HG03039 (cell line): ENCODE measurements at regions not wholly inside any gene's neighbourhood (a gene's known extent, or its start where the extent isn't known, plus 50 kb on each side); places are given as distances from the start of the nearest gene placed in this dataset.
"Not testable (repeated sequence)": the region's sequence is repeated elsewhere in the genome, so short reads cannot be mapped to it uniquely, and the experiment has no call there.

Experiments
- ATAC-seq: cut with Tn5 transposase; IDR thresholded peaks from one replicate; pipeline ENCODE4 v1.9.1; 2021; ENCODE audit warnings: mild to moderate bottlenecking, moderate library complexity; ENCODE audit not compliant: unreplicated experiment

DNA sequence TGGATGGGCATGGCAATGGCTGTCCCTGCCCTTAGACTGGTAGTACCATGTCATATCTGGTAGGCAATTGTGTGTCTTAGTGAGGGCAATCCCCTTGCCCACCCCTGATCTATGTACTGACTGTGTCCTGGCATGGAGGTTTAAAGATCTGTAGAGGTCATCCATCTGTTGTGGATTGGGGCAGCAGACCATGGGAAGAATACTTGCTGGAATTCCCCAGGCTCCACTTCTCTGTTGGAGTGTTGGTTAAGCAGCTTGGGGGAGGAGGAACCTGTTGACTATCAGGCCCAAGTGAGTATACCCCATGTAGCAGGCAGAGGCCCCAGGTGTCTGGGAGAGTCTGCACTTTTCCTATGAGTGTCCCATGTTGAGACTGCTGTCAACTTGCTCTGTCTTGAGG is 246.7 kb upstream of the DIPK2B start:
- ATAC-seq = no peak

DNA sequence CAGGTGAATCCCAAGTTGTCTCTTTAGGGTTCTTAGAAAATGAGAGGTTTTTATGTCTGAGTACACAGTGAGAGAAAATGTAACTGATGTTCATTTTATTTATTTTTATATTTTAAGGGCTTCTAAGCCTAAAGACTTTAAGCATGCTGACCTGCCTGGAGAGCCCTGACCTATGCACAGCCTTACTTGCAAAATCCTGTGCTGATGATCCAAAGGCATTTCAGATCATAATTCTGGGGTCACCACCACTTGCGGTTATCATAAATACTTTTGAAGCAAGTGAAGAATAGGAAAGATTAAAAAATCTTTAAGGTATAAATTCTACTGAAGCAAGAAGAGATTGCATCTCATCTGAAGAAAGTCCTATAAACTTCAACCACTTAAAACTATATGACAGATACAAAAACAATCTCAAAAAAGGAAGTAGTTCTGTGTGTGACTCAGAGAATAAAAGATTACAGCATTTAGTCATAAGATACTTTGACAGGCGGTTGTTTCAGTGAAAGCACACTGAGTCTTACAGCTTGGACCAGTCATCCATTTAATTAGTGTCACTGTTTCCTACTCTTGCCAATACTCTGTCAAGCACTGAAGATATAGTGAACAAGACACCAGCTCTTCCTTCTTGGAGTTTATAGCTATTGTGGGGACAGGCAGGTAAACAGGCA is 245.2 kb upstream of the DIPK2B start:
- ATAC-seq = no peak

GRCh38 chrX:45437186-45437585 is 236.5 kb upstream of the DIPK2B start:
- ATAC-seq = no peak

- ATAC-seq = no peak
Observed at GRCh38 chrX:45435481-45435880, 234.8 kb upstream of the DIPK2B start.

DNA sequence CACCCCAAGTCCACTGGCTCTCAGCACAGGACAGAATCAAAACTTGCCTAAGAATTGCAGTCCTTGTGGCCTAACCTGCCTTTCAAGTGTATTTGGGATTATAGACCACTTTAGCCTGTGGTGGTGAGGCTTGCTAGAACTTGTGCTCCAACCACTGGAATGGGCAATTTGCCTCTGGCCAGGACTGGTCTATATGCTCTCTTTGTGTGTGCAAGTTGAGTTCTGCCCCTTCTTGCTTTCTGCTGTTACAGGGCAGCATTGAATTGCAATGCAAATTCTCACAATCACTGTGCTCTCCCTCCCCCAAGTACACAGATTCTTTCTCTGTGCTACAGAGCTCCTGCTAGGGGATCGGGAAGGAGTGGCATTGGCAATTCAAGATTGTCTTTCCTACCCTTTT is 233.6 kb upstream of the DIPK2B start:
- no peak for ATAC-seq

DNA sequence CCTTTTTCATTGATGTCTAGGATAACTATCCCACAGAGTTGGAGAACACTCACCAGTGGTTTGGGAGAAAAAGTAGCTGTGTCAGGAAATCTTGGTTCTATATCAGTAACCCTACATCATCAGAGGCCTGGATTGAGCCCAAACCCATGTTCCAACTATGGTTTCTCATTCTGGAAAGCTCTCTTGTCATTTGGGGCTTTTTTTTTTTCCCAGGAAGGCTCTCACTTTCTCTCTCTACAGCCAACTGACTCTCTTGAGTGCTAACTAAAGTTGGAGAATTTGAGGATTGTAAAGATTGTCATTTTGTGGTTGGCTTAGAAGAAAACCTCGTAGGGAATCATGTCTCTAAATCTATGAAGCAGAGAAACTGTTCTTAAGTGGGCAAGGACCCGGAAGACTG is 228.2 kb upstream of the DIPK2B start:
- ATAC-seq = no peak

GRCh38 chrX:45424326-45424725 is 223.7 kb upstream of the DIPK2B start:
- no peak for ATAC-seq

DNA sequence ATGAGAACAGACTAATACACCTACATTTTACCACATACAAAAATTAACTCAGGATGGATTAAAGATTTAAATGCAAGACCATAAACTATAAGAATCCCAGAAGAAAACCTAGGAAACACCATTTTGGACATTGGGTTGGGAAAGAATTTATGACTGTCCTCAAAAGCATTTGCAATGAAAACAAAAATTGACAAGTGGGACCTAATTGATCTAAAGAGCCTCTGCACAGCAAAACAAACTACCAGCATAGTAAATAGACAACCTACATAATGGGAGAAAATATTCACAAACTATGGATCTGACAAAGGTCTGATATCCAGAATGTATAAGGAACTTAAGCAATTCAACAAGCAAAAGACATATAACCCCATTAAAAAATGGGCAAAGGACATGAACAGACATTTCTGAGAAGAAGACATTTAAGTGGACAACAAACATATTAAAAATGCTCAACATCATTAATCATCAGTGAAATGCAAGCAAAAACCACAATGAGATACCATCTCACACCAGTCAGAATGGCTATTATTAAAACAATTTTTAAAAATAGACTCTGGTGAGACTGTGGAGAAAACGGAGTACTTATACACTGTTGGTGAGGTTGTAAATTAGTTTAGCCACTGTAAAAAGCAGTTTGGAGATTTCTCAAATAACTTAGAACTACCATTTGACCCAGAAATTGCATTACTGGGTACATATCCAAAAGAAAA is 221.7 kb upstream of the DIPK2B start:
- no peak for ATAC-seq

GRCh38 chrX:45421806-45422205 is 221.1 kb upstream of the DIPK2B start:
- no peak for ATAC-seq

- no peak for ATAC-seq
Observed at GRCh38 chrX:45404206-45404605, 203.5 kb upstream of the DIPK2B start.

DNA sequence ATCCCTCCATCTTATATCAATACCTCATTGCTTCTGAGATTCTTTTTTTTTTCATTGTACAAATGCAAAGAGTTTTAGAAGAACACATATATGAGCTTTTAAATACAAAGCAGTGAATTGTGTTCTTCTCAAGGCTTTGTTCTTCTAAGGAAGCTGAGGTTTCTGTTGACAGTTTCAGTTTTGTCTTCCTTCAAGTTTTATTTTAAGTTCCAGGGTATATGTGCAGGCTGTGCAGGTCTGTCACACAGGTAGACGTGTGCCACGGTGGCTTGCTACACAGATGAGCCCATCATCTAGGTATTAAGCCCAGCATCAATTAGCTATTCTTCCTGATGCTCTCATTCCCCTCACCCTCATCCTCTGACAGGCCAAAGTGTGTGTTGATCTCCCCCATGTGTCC is 201.2 kb upstream of the DIPK2B start:
- no peak for ATAC-seq

DNA sequence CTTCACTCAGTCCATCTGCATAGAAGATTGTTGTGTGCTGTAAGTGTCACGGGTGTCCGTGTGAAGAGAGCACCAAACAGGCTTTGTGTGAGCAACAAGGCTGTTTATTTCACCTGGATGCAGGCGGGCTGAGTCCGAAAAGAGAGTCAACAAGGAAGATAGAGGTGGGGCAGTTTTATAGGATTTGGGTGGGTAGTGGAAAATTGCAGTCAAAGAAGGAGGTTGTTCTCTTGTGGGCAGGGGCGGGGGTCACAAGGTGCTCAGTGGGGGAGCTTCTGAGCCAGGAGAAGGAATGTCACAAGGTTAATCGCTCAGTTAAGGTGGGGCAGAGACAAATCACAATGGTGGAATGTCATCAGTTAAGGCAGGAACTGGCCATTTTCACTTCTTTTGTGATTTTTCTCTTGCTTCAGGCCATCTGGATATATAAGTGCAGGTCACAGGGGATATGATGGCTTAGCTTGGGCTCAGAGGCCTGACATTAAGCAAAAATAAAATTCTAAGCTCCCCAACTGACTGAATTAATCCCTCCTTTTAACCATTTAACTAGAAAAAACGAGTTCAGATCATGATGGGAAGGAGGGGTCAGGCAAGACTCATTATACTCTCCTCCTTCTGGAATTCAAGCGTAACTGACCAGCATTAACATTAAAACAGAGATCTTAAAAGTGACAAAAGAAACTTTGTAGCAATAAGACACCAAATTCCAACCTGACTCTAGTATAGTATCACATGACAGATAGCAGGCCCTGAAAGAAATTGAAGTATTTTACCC is 200.5 kb upstream of the DIPK2B start:
- ATAC-seq = not testable (repeated sequence)

- no peak for ATAC-seq
Observed at GRCh38 chrX:45400027-45400779, 199.5 kb upstream of the DIPK2B start.

DNA sequence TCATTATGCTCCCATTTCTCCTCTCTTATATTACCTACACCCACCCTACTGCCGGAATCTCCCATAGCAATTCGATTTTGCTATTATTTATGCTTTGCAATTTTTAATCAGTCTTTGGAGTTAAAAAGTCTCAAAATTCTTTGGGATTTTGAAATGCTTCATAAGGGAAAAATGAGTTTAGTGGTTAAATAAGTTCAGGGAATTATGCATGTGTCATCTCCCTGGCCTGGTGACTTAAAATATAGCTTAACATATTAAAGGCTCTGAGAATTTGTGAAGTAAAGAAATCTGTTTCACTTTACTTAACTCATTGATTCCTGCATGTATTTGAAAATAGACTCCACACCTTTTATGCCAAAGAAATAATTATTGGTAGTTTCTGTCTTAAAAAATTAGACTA is 185.1 kb upstream of the DIPK2B start:
- no peak for ATAC-seq

DNA sequence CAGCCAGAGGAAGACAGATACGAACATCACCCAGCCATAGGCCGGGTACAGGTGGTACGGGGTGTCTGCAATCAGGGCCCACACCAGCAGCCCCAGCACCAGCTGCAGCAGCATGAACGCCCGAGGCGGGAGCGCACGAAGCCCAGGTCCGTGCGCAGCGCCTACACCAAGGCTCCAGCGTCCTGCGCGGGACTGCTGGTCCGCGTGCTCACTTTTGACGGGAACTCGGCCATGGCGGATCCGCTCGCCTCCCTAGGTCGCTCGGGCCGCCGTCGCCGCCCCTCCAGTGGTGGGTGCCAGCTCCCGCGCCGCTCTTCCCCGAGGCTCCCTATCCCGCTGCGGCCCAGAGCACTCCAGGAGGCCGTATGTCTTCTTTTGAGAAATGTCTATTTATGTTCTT is 181.2 kb upstream of the DIPK2B start:
- no peak for ATAC-seq

DNA sequence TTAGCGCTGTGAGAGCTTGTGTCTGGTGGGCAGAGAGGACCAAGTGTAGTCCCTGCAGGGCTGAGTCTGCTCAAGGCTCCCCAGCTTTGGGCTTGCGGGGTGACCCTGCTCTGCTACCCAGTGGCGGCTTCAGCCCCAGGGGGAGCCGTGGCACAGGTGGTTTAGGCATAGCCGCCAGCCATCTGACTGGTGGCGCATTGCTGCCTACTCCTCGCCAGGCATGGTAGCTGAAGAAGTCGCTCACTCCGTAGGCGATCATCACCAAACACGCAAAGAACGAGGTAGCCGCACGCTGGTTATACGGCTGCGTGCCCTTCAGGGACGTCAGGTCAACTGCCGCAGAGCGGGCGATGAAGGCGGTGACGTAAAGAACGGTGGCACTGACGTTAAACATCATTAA is 180.7 kb upstream of the DIPK2B start:
- no peak for ATAC-seq

DNA sequence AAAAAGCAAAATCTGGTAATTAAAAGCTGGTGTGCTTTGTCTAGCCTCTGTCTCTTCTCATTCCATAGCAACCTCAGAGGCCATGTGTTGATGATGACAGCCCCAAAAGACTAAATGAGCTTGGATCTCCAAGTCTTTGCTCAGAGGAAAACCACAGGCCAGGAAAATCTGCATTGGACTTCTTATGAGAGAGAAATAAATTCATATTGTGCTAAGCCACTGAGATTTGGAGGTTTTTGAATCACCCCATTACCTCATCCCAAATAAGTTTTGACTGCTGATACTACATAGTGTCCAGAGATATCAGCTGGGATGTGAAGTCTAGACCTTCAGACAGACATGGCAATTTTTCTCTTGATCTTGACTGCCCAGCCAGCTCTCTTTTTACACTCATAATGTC is 178.6 kb upstream of the DIPK2B start:
- ATAC-seq = no peak

DNA sequence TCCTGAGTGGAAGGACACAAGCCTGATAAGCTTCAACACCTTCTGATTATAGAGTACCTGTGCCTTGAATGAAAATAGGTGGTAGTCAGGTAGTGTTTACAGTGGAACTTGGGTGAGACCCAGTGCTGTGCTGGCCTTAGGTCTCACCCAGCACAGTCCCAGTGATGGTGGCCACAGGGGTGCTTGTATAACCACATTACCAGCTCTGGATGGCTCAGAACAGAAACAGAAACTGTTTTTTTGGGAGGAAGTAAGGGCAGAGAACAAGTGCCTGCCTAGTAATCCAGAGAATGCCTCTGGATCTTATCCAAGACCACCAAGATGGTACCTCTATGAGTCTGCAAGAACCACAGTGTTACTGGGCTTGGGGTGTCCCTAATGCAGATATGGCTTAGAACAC is 171.5 kb upstream of the DIPK2B start:
- no peak for ATAC-seq

GRCh38 chrX:45368705-45369104 is 168.0 kb upstream of the DIPK2B start:
- no peak for ATAC-seq

DNA sequence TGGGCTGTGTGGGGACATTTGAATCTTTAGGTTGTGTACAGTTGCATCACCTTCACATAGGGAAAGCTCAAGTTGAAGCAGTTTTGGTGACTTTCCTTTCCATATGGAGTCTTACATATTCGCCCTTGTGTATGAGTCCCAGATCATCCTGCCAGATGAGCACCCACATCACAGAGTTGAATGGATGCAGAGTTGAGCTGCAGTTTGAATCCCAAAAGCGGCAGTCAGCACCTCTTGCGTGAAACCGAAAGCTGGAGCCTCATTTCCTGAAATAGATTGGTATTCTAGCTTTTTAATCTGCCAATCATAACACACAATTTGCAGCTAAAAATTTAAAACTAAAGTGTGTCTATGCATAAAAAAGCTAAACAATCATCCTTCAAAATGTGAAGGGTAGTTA is 162.9 kb upstream of the DIPK2B start:
- no peak for ATAC-seq

- ATAC-seq = no peak
Observed at GRCh38 chrX:45360571-45360970, 159.9 kb upstream of the DIPK2B start.
